Central memory CD8-positive, alpha-beta T cell (primary cell): ENCODE measurements at regions not wholly inside any gene's neighbourhood (a gene's known extent, or its start where the extent isn't known, plus 50 kb on each side); places are given as distances from the start of the nearest gene placed in this dataset.
"Not testable (repeated sequence)": the region's sequence is repeated elsewhere in the genome, so short reads cannot be mapped to it uniquely, and the experiment has no call there.

Experiments
- ATAC-seq: fragments of 150-1000 bp; cut with Tn5 transposase; replicated peaks from 2 replicates; pipeline ENCODE4 v1.10.0; 2022; ENCODE audit warnings: mild to moderate bottlenecking, moderate FRiP score, moderate number of reproducible peaks; ENCODE audit not compliant: poor library complexity, severe bottlenecking; ENCODE audit errors: extremely low read depth
- DNase-seq, 2 donors: peaks; one replicate each; pipeline ENCODE4 v3.0.0; 2021; ENCODE audit warnings: low spot score in 2 of 2
- H3K27ac Mint-ChIP-seq: one replicate; pipeline ENCODE4 v1.8.0; 2022; ENCODE audit warnings: low read depth, mild to moderate bottlenecking, moderate library complexity, mixed read lengths
- H3K27me3 Mint-ChIP-seq: one replicate; pipeline ENCODE4 v1.8.0; 2022; ENCODE audit warnings: mixed read lengths
- H3K36me3 Mint-ChIP-seq: one replicate; pipeline ENCODE4 v1.8.0; 2022; ENCODE audit warnings: mild to moderate bottlenecking, moderate library complexity, mixed read lengths; ENCODE audit not compliant: insufficient read depth
- H3K4me1 Mint-ChIP-seq: one replicate; pipeline ENCODE4 v1.8.0; 2022; ENCODE audit warnings: mixed read lengths
- H3K4me3 Mint-ChIP-seq: one replicate; pipeline ENCODE4 v1.8.0; 2022; ENCODE audit warnings: mild to moderate bottlenecking, moderate library complexity, mixed read lengths
- H3K9me3 Mint-ChIP-seq: one replicate; pipeline ENCODE4 v1.8.0; 2022; ENCODE audit warnings: mixed read lengths

GRCh38 chr5:42989190-42989589 is 50.9 kb downstream of the ANXA2R start:
- H3K27me3 Mint-ChIP-seq = no peaks in the 10 kb centered on the region
- H3K4me3 Mint-ChIP-seq = peak overlapping the region; percentile 93
- ATAC-seq (no peak), DNase-seq (no peak)
- peaks cover 42% of the 10 kb centered on the region for H3K36me3 Mint-ChIP-seq
- peaks cover 73% of the 10 kb centered on the region for H3K4me1 Mint-ChIP-seq
- peak overlapping the region; percentile 99 for H3K27ac Mint-ChIP-seq
- no peaks in the 10 kb centered on the region for H3K9me3 Mint-ChIP-seq

DNA sequence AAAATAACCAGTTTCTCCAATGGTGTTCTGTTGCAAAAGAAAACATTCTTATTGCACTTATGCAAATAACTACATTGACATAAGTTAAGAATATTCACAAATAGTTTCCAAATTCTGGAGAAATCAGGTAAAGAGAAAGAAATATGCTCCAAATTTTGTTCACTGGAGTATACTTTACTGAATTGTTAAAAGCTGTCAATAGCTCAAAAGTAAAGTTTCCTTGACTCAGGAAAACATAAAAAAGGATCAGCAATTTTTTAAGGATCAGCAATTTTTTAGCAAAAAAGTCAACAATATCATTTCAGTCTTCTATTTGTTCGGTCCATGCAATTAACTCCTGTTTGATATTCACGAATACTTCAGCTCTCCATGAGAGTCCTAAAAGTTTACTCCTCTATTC is 51.6 kb downstream of the ANXA2R start:
- DNase-seq (no peak), ATAC-seq (no peak)
- H3K4me1 Mint-ChIP-seq = peaks cover 72% of the 10 kb centered on the region
- no peaks in the 10 kb centered on the region for H3K27me3 Mint-ChIP-seq
- H3K36me3 Mint-ChIP-seq = peaks cover 35% of the 10 kb centered on the region
- peak overlapping the region; percentile 93 for H3K4me3 Mint-ChIP-seq
- H3K9me3 Mint-ChIP-seq = no peaks in the 10 kb centered on the region
- H3K27ac Mint-ChIP-seq = peak overlapping the region; percentile 99

GRCh38 chr5:42985129-42986037 is 54.7 kb downstream of the ANXA2R start:
- H3K27ac Mint-ChIP-seq = no peak overlapping the region
- H3K4me1 Mint-ChIP-seq = peaks cover 55% of the 10 kb centered on the region
- H3K27me3 Mint-ChIP-seq = no peaks in the 10 kb centered on the region
- DNase-seq (no peak), ATAC-seq (no peak)
- peaks cover 8% of the 10 kb centered on the region for H3K36me3 Mint-ChIP-seq
- H3K9me3 Mint-ChIP-seq = no peaks in the 10 kb centered on the region
- H3K4me3 Mint-ChIP-seq = no peak overlapping the region

DNA sequence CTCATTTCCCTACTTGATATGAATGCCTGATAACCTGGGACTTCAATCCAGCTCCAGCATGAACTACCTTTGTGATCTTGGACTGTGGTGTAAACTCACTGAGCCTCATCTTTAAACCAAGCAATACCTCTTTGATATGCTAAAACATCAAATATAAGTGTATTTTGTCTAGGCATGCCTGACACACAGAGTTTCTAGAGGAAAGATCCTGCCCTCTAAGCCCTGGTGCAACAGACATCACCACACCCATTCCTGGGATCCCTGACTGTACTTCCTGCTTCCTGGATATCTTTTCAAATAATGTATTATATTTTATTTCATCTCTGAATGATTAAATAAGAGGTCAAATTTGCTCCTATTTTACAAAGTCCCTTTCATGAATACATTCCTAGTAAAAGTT is 55.8 kb downstream of the ANXA2R start:
- Mint-ChIP-seq H3K36me3 (peaks cover 8% of the 10 kb centered on the region), H3K4me3 (no peak overlapping the region), H3K27ac (no peak overlapping the region), H3K4me1 (peaks cover 44% of the 10 kb centered on the region), H3K27me3 (no peaks in the 10 kb centered on the region), H3K9me3 (no peaks in the 10 kb centered on the region)
- DNase-seq = no peak
- ATAC-seq = no peak

- Mint-ChIP-seq H3K4me1 (peaks cover 27% of the 10 kb centered on the region), H3K36me3 (peaks cover 4% of the 10 kb centered on the region), H3K9me3 (no peaks in the 10 kb centered on the region), H3K27me3 (no peaks in the 10 kb centered on the region), H3K27ac (no peak overlapping the region), H3K4me3 (no peak overlapping the region)
- DNase-seq (no peak), ATAC-seq (no peak)
These were observed 58.0 kb downstream of the ANXA2R start for GRCh38 chr5:42982107-42982622.

DNA sequence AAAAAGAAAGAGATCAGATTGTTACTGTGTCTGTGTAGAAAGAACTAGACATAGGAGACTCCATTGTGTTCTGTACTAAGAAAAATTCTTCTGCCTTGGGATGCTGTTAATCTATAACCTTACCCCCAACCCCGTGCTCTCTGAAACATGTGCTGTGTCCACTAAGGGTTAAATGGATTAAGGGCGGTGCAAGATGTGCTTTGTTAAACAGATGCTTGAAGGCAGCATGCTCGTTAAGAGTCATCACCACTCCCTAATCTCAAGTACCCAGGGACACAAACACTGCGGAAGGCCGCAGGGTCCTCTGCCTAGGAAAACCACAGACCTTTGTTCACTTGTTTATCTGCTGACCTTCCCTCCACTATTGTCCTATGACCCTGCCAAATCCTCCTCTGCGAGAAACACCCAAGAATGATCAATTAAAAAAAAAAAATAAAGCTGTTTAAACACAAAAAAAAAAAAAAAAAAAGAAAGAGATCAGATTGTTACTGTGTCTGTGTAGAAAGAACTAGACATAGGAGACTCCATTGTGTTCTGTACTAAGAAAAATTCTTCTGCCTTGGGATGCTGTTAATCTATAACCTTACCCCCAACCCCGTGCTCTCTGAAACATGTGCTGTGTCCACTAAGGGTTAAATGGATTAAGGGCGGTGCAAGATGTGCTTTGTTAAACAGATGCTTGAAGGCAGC is 58.6 kb downstream of the ANXA2R start:
- H3K4me3 Mint-ChIP-seq, DNase-seq, H3K27ac Mint-ChIP-seq, H3K27me3 Mint-ChIP-seq, H3K36me3 Mint-ChIP-seq, H3K9me3 Mint-ChIP-seq, ATAC-seq: not testable (repeated sequence)
- peaks cover 21% of the 10 kb centered on the region for H3K4me1 Mint-ChIP-seq

- ATAC-seq, H3K36me3 Mint-ChIP-seq: not testable (repeated sequence)
These were observed 59.1 kb downstream of the ANXA2R start for GRCh38 chr5:42981015-42981414.

GRCh38 chr5:42980391-42980790 is 59.7 kb downstream of the ANXA2R start:
- not testable (repeated sequence) for H3K4me3 Mint-ChIP-seq, ATAC-seq, H3K27me3 Mint-ChIP-seq, DNase-seq, H3K9me3 Mint-ChIP-seq, H3K27ac Mint-ChIP-seq, H3K4me1 Mint-ChIP-seq, H3K36me3 Mint-ChIP-seq

More at GRCh38 chr5:42981015-42981414, 59.1 kb downstream of the ANXA2R start:
- H3K27me3 Mint-ChIP-seq, H3K9me3 Mint-ChIP-seq, H3K4me3 Mint-ChIP-seq, DNase-seq, H3K27ac Mint-ChIP-seq: not testable (repeated sequence)
- H3K4me1 Mint-ChIP-seq = peaks cover 15% of the 10 kb centered on the region

DNA sequence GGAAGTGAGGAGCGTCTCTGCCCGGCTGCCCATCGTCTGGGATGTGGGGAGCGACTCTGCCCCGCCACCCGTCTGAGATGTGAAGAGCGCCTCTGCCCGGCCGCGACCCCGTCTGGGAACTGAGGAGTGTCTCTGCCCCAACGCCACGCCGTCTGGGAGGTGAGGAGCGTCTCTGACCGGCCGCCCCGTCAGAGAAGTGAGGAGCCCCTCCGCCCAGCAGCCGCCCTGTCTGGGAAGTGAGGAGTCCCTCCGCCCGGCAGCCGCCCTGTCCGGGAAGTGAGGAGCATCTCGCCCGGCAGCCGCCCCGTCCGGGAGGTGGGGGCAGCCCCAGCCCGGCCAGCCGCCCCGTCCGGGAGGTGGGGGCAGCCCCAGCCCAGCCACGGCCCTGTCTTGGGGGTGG is 60.9 kb downstream of the ANXA2R start:
- H3K36me3 Mint-ChIP-seq, H3K9me3 Mint-ChIP-seq, H3K27me3 Mint-ChIP-seq, H3K27ac Mint-ChIP-seq, H3K4me1 Mint-ChIP-seq, DNase-seq, H3K4me3 Mint-ChIP-seq, ATAC-seq: not testable (repeated sequence)

DNA sequence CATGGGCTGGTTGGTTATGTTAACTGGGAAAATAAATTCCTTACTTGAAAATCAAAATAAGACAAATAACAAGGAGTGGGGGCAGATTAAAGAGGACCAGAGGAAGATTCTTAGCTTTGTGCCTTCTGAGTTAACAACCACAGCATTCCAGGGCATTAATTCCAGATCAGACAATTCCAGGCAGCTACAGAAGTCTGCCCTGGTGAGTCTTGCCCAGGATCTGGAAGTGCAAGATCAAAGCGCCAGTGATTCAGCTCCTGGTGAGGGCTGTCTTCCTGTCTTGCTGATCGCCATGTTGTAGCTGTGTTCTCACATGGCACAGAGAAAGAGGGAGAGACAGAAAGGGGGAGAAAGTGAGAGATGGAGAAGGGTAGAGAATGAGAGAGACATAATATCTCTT is 65.6 kb downstream of the ANXA2R start:
- ATAC-seq (no peak), DNase-seq (no peak)
- H3K9me3 Mint-ChIP-seq = no peaks in the 10 kb centered on the region
- no peak overlapping the region for H3K4me3 Mint-ChIP-seq
- peaks cover 1% of the 10 kb centered on the region for H3K36me3 Mint-ChIP-seq
- no peaks in the 10 kb centered on the region for H3K4me1 Mint-ChIP-seq
- no peak overlapping the region for H3K27ac Mint-ChIP-seq
- no peaks in the 10 kb centered on the region for H3K27me3 Mint-ChIP-seq

DNA sequence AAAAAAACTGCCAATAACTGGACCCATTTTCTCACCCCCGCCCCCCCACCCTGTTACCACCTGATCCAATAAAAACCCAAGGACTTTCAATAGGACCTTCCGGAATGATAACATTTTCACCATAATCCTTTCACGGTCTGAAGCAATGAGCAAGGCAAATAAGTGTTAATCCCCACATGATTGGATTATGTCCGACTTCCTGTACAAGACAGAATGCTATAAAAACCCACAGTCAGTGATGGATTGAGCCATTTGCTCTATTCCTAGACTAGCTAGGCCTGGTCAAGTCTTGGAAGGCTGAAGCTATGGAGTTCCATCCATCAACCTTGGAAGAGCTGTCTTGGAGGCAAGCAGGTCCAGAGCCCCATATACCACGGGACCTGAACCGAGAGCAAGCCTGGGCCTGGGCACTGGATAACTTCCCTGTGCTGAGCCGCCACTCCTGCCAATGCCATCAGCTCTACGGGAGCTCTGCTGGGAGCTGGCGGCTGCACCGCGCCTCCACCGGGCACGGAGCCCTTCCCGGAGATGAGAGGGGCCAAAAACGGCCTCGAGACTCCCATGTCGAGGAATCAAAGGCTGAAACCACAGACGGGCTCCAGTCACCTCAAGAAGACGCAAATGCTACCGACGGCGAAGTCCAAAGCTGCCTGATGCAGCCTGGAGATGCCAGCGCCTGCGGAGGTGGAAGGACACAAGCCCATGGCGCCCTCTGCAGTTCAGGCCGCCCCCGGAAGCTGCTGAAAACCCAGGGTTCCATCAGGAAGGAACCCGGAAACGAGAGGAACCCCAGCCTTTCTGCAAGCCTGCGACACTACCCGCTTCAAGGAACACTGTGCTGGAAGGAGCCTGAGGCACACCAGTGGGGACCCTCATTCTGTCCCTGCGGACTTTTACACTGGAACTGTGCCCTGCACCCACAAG is 69.2 kb downstream of the ANXA2R start:
- DNase-seq = no peak
- no peak overlapping the region for H3K4me3 Mint-ChIP-seq
- no peak for ATAC-seq

DNA sequence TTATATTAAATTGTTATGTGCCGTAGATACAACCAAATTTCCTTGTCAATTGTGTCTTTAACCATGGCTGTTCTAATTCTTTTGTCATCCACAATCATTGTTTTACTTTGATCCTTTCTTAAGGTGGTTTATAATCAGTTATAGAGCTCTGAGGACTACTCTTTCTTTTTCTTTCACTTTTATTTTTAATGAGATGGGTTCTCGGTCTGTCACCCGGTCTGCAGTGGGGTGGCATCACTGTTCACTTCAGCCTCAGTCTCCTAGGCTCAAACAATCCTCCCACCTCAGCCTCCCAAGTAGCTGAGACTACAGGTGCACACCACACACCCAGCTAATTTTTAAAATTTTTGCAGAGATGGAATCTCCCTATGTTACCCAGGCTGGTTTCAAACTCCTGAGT is 74.2 kb downstream of the ANXA2R start:
- Mint-ChIP-seq H3K27me3 (no peaks in the 10 kb centered on the region), H3K4me1 (peaks cover 27% of the 10 kb centered on the region), H3K27ac (peak overlapping the region; percentile 47), H3K36me3 (peaks cover 5% of the 10 kb centered on the region), H3K4me3 (no peak overlapping the region), H3K9me3 (no peaks in the 10 kb centered on the region)
- ATAC-seq (no peak), DNase-seq (no peak)

More for the DNA sequence above, 69.2 kb downstream of the ANXA2R start:
- no peaks in the 10 kb centered on the region for H3K27me3 Mint-ChIP-seq
- H3K36me3 Mint-ChIP-seq = peaks cover 2% of the 10 kb centered on the region
- H3K27ac Mint-ChIP-seq = no peak overlapping the region
- H3K4me1 Mint-ChIP-seq = peaks cover 7% of the 10 kb centered on the region
- no peaks in the 10 kb centered on the region for H3K9me3 Mint-ChIP-seq
